Lung (tissue), 11 donors: ENCODE measurements at regions not wholly inside any gene's neighbourhood (a gene's known extent, or its start where the extent isn't known, plus 50 kb on each side); places are given as distances from the start of the nearest gene placed in this dataset.

Experiments used
- ATAC-seq: fragments of 200-7000 bp; cut with Tn5 transposase; one replicate; pipeline ENCODE4 v1.9.1; 2020; ENCODE audit warnings: moderate number of reproducible peaks; ENCODE audit not compliant: insufficient read depth, low FRiP score
- DNase-seq, 3 donors: peaks; one replicate each; pipeline ENCODE4 v3.0.0-alpha.2; 2013 to 2017
- H3K27ac ChIP-seq, 2 donors: one replicate each; pipeline ENCODE4 v1.5.1; 2013; ENCODE audit warnings: mild to moderate bottlenecking in 2 of 2, moderate library complexity in 2 of 2, control low read depth in 1 of 2, inconsistent platforms in 1 of 2, low read depth in 1 of 2, low read length in 1 of 2
- H3K27me3 ChIP-seq, 3 donors: one replicate each; pipeline ENCODE4 v1.5.1; 2013; ENCODE audit warnings: low read length in 2 of 3; ENCODE audit not compliant: control insufficient read depth in 3 of 3, insufficient read depth in 3 of 3
- H3K36me3 ChIP-seq, 4 donors: one replicate each; pipeline ENCODE4 v1.5.1; 2013; ENCODE audit warnings: low read length in 4 of 4, mild to moderate bottlenecking in 1 of 4, moderate library complexity in 1 of 4; ENCODE audit not compliant: control insufficient read depth in 4 of 4, insufficient read depth in 4 of 4
- H3K4me1 ChIP-seq, 5 donors: one replicate each; pipeline ENCODE4 v1.5.1; 2013; ENCODE audit warnings: low read length in 5 of 5, mild to moderate bottlenecking in 2 of 5, moderate library complexity in 1 of 5; ENCODE audit not compliant: control insufficient read depth in 5 of 5, insufficient read depth in 5 of 5
- H3K4me3 ChIP-seq: one replicate; pipeline ENCODE4 v1.5.1; 2013; ENCODE audit warnings: mild to moderate bottlenecking, control low read depth, moderate library complexity
- H3K9ac ChIP-seq, 2 donors: one replicate each; pipeline ENCODE4 v1.5.1; 2013; ENCODE audit warnings: low read length in 2 of 2, control low read depth in 1 of 2; ENCODE audit not compliant: insufficient read depth in 1 of 2
- H3K9me3 ChIP-seq, 4 donors: one replicate each; pipeline ENCODE4 v1.5.1; 2013; ENCODE audit warnings: low read length in 3 of 4, mild to moderate bottlenecking in 1 of 4, moderate library complexity in 1 of 4; ENCODE audit not compliant: control insufficient read depth in 4 of 4, insufficient read depth in 3 of 4
- WGBS, 2 donors: extraction: QIAGEN DNeasy Blood & Tissue Kit; methylation state at CpG; one replicate each; pipeline ENCODE4 v1.1.7; 2013; 5-methylcytosine and 5-hydroxymethylcytosine counted together
- TF ChIP-seq, protein P1 (sequence below): IDR thresholded peaks from 2 replicates; pipeline ENCODE4 v1.5.1; 2012; ENCODE audit warnings: mild to moderate bottlenecking; ENCODE audit errors: control extremely low read depth, extremely low read depth
- donor health status: control.
- donor health status: control.
- donor health status: Bipolar disorder and iron deficiency.
- donor health status: healthy.
- donor health status: DM: yes; HTN: yes; CAD: no.

DNA sequence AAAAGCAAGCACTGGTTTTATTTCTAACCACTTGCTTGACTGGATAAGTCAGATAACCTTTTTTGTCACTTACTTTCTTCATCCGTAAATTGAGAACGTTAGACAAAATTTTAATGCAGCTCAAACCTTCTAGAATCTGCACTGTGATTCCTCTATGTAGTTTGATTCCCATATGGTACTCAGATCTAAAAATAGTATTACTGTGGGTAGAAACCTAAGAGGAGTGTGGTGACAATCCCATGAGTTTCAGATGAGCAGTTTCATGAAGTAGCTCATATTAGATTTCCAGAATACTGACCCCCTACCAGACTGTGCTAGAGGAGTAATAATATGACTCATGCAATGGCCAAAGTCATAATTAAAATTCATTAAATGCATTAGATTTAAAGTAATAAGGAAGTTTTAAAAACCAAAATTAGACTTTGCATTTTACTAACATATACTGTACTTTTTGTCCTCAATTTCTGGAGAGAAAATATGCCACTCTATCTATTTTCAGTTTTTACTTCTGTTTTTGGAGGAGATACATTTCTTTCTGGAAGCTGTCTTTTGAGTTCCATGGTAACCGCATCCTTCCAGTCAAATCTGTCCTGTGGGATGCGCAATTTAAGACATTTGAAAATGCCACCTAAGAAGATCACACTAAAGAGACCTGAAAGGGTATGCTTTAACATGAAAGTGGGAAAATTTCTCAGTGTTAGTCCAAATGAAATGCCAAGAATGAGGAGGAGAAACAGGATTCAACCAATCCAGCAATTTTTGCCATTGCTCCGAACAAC, 64.1 kb upstream of the GPM6A start:
- no peaks in the 10 kb centered on the region for H3K27me3 ChIP-seq
- DNase-seq (no peak), ATAC-seq (no peak)
- no peak overlapping the region for H3K27ac ChIP-seq
- H3K9me3 ChIP-seq, result peaks cover 0 to 3% (median 0%) of the 10 kb centered on the region in 4 donors
- 93% methylated on average over 5 of the region's 5 CpGs for WGBS, 2 donors
- H3K36me3 ChIP-seq, result no peaks in the 10 kb centered on the region
- H3K4me1 ChIP-seq, result no peaks in the 10 kb centered on the region
- TF ChIP-seq, protein P1, sequence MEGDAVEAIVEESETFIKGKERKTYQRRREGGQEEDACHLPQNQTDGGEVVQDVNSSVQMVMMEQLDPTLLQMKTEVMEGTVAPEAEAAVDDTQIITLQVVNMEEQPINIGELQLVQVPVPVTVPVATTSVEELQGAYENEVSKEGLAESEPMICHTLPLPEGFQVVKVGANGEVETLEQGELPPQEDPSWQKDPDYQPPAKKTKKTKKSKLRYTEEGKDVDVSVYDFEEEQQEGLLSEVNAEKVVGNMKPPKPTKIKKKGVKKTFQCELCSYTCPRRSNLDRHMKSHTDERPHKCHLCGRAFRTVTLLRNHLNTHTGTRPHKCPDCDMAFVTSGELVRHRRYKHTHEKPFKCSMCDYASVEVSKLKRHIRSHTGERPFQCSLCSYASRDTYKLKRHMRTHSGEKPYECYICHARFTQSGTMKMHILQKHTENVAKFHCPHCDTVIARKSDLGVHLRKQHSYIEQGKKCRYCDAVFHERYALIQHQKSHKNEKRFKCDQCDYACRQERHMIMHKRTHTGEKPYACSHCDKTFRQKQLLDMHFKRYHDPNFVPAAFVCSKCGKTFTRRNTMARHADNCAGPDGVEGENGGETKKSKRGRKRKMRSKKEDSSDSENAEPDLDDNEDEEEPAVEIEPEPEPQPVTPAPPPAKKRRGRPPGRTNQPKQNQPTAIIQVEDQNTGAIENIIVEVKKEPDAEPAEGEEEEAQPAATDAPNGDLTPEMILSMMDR, result no peak
- H3K4me3 ChIP-seq, result no peak overlapping the region
- no peak overlapping the region for H3K9ac ChIP-seq

DNA sequence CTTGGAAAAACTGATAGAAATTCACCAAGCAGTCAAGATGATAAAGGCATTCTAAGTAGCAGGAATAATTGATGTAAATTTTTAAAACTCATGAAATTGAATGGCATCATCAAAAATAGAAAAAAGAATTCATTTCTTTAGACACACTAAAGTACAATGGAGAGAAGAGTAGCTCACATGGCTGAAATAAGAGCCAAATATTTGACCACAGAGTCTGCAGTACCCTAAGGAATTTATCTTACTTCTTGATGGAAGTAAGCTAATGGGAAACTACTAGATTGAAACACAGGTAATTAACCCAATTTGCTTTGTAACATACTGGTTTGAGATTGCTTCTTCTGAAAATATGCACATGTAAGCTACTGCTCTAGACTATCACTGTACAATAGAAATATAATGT, 70.8 kb upstream of the GPM6A start:
- TF ChIP-seq, protein P1, result no peak

DNA sequence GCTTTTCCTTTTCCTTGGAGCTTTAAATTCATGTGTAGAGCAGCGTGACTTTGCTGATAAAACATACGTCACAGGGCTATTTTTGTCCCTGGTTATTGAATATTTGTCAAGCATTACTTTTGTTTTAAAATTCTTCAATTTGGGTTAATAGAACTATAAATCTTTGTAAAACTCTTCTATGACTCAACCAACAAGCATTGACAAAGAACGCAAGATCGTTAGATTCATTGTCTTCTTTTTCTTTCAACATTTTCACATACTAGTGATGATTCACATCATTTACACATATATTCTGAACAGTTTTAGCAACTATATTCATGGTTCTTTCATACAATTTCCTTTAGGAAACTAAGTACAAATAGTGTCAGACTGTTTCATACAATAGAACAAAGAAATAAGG, 72.0 kb upstream of the GPM6A start:
- H3K9me3 ChIP-seq, result peaks cover 0 to 3% (median 0%) of the 10 kb centered on the region in 4 donors
- TF ChIP-seq, protein P1, result no peak
- no peak overlapping the region for H3K9ac ChIP-seq
- WGBS, 2 donors, result 78 to 80% methylated on average over 4 of the region's 4 CpGs
- DNase-seq (no peak), ATAC-seq (no peak)
- no peak overlapping the region for H3K4me3 ChIP-seq
- H3K36me3 ChIP-seq, result no peaks in the 10 kb centered on the region
- H3K27me3 ChIP-seq, result no peaks in the 10 kb centered on the region
- H3K4me1 ChIP-seq, result no peaks in the 10 kb centered on the region
- no peak overlapping the region for H3K27ac ChIP-seq

More for the DNA sequence above, 70.8 kb upstream of the GPM6A start:
- Histone ChIP-seq H3K4me1 (no peaks in the 10 kb centered on the region), H3K4me3 (no peak overlapping the region), H3K9me3 (peaks cover 0 to 3% (median 1%) of the 10 kb centered on the region in 4 donors), H3K9ac (no peak overlapping the region), H3K36me3 (no peaks in the 10 kb centered on the region), H3K27me3 (no peaks in the 10 kb centered on the region), H3K27ac (no peak overlapping the region)
- ATAC-seq (no peak), DNase-seq (no peak)

DNA sequence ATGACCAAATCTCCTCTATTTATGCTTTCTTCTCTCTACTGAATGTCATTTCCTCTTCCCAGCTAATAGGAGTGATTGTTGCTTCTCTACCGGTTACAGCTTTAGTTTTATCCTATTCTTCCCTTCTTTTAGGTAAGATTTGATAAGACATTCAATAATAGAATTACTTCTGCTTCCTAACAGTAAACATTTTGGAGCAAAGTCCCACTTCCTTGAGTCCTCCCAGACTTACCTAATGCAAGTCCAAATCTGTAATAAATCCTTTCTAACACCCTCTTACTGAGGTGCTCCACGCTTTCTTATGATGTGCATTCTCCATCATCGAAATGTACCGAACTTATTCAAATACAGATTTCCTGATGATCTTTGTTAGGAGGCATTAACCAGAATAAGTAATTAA, 79.2 kb upstream of the GPM6A start:
- no peak overlapping the region for H3K27ac ChIP-seq
- H3K4me1 ChIP-seq, result no peaks in the 10 kb centered on the region
- WGBS, 2 donors, result 84 to 92% methylated on average over 4 of the region's 4 CpGs
- DNase-seq, result no peak
- no peaks in the 10 kb centered on the region for H3K27me3 ChIP-seq
- H3K36me3 ChIP-seq, result no peaks in the 10 kb centered on the region
- TF ChIP-seq, protein P1, result no peak
- ATAC-seq, result no peak
- no peak overlapping the region for H3K9ac ChIP-seq
- H3K9me3 ChIP-seq, result no peaks in the 10 kb centered on the region
- H3K4me3 ChIP-seq, result no peak overlapping the region
